ENCODE measurements at regions not wholly inside any gene's neighbourhood (a gene's known extent, or its start where the extent isn't known, plus 50 kb on each side); places are given as distances from the start of the nearest gene placed in this dataset.

DNA sequence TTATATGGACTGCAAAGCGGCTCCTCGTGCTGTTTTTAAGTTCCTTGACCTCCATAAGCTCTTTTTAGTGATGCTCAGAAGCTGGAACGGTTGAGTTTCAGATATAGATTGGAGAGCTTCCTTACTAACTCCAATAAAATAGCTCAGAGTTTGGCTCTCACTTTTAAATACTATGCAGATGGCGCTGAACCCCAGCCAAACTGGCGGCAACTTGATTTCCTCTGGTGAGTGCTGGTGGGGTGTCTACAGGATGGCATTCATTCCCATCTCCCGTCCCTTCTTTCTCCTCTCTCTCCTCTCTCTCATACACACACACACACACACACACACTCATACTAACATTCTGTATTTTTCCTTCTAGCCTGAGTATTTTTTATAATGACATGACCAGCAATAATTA, 346.3 kb downstream of the ETNK1 start:
- no peak for TF ChIP-seq CTCF (IDR thresholded peaks at IDR 0.05; ENCODE audit: insufficient read depth, low read length, poor library complexity, severe bottlenecking)
- no peaks in the 10 kb centered on the region for H3K36me3 ChIP-seq (ENCODE audit: control insufficient read depth, insufficient read depth, low read length)
- DNase-seq (ENCODE audit: extremely low read depth, insufficient read length): no peak
- H3K4me3 ChIP-seq (replicated peaks; ENCODE audit: low read depth, low read length): no peak overlapping the region
- H3K27me3 ChIP-seq (replicated peaks; ENCODE audit: control insufficient read depth, insufficient read depth, low read length): no peaks in the 10 kb centered on the region

DNA sequence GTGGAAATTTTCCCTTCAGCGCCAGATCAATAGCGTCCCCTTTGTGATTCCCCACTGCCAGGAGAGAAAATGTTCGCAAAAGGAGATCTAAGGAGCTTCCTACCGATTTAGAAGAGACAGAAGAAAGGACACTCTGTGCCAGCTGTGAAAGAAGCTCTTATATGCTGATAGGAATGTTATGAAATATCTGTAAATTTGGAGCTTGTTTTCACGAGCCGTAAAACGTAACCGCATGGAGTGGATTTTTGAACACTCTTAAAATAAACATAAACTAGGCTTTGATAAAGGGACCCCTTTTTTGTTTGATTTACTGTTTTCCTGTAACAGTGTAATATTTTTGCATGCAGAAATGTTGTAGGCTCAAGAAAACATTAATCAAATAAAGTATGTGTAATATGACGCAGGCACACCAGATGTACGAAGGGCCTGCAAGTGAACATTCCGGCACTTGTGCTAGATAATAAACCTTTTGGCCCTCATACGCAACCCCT, 346.8 kb downstream of the ETNK1 start:
- TF ChIP-seq CTCF (IDR thresholded peaks at IDR 0.05; ENCODE audit: insufficient read depth, low read length, poor library complexity, severe bottlenecking): no peak
- no peak overlapping the region for H3K4me3 ChIP-seq (replicated peaks; ENCODE audit: low read depth, low read length)

GRCh38 chr12:22974865-22975264, 349.9 kb downstream of the ETNK1 start:
- TF ChIP-seq CTCF (IDR thresholded peaks at IDR 0.05; ENCODE audit: insufficient read depth, low read length, poor library complexity, severe bottlenecking): no peak
- H3K36me3 ChIP-seq (ENCODE audit: control insufficient read depth, insufficient read depth, low read length): no peaks in the 10 kb centered on the region
- no peak for DNase-seq (ENCODE audit: extremely low read depth, insufficient read length)
- no peak overlapping the region for H3K4me3 ChIP-seq (replicated peaks; ENCODE audit: low read depth, low read length)
- H3K27me3 ChIP-seq (replicated peaks; ENCODE audit: control insufficient read depth, insufficient read depth, low read length): no peaks in the 10 kb centered on the region

More for the DNA sequence above, 346.8 kb downstream of the ETNK1 start:
- no peaks in the 10 kb centered on the region for H3K36me3 ChIP-seq (ENCODE audit: control insufficient read depth, insufficient read depth, low read length)
- no peaks in the 10 kb centered on the region for H3K27me3 ChIP-seq (replicated peaks; ENCODE audit: control insufficient read depth, insufficient read depth, low read length)
- no peak for DNase-seq (ENCODE audit: extremely low read depth, insufficient read length)

- Histone ChIP-seq H3K4me3 (replicated peaks; ENCODE audit: low read depth, low read length) (no peak overlapping the region), H3K27me3 (replicated peaks; ENCODE audit: control insufficient read depth, insufficient read depth, low read length) (no peaks in the 10 kb centered on the region), H3K36me3 (ENCODE audit: control insufficient read depth, insufficient read depth, low read length) (no peaks in the 10 kb centered on the region)
- no peak for TF ChIP-seq CTCF (IDR thresholded peaks at IDR 0.05; ENCODE audit: insufficient read depth, low read length, poor library complexity, severe bottlenecking)
- no peak for DNase-seq (ENCODE audit: extremely low read depth, insufficient read length)
Measured at GRCh38 chr12:22978962-22979361, 354.0 kb downstream of the ETNK1 start.

GRCh38 chr12:22979854-22980469, 355.0 kb downstream of the ETNK1 start:
- H3K36me3 ChIP-seq (ENCODE audit: control insufficient read depth, insufficient read depth, low read length): no peaks in the 10 kb centered on the region
- no peaks in the 10 kb centered on the region for H3K27me3 ChIP-seq (replicated peaks; ENCODE audit: control insufficient read depth, insufficient read depth, low read length)
- no peak for DNase-seq (ENCODE audit: extremely low read depth, insufficient read length)
- H3K4me3 ChIP-seq (replicated peaks; ENCODE audit: low read depth, low read length): no peak overlapping the region
- no peak for TF ChIP-seq CTCF (IDR thresholded peaks at IDR 0.05; ENCODE audit: insufficient read depth, low read length, poor library complexity, severe bottlenecking)

GRCh38 chr12:22981711-22982110, 356.7 kb downstream of the ETNK1 start:
- DNase-seq (ENCODE audit: extremely low read depth, insufficient read length): no peak
- TF ChIP-seq CTCF (IDR thresholded peaks at IDR 0.05; ENCODE audit: insufficient read depth, low read length, poor library complexity, severe bottlenecking): no peak

More at GRCh38 chr12:22981711-22982110, 356.7 kb downstream of the ETNK1 start:
- Histone ChIP-seq H3K4me3 (replicated peaks; ENCODE audit: low read depth, low read length) (no peak overlapping the region), H3K36me3 (ENCODE audit: control insufficient read depth, insufficient read depth, low read length) (no peaks in the 10 kb centered on the region), H3K27me3 (replicated peaks; ENCODE audit: control insufficient read depth, insufficient read depth, low read length) (no peaks in the 10 kb centered on the region)
